ENCODE measurements at regions not wholly inside any gene's neighbourhood (a gene's known extent, or its start where the extent isn't known, plus 50 kb on each side); places are given as distances from the start of the nearest gene placed in this dataset.
"Not testable (repeated sequence)": the region's sequence is repeated elsewhere in the genome, so short reads cannot be mapped to it uniquely, and the experiment has no call there.

- intact Hi-C loops (cut with micrococcal nuclease; ENCODE audit: unreplicated experiment) = no loop called here
These were observed 141.2 kb upstream of the KIF5B start for GRCh38 chr10:32197423-32197822.

DNA sequence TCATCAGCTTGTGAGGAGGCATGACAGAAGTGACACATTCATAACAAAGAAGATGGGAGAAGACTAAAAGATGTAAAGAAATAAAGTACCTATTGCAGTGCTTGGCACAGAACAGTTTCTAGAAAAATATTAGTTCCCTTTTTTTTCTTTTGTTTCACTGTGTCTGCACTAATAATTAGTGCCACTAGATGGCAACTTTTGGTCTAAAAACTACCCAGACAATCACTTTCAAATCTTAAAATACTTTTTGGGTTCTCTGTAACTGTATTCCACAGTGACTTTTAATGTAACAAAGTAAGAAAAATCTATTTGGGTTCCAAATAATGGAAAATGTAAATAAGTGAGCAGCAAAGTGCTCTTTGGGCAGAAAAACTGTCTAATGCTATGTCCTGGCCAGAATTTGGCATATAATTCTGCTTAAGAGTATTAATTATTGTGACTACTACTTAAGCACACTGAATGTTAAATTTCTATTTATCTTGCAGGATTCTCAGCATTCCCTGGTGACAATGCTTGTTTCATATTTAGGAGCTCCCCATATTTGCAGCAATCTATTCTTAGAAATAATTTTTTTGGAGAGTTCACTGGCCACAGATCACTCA, 134.8 kb upstream of the KIF5B start:
- TF ChIP-seq, protein P1, sequence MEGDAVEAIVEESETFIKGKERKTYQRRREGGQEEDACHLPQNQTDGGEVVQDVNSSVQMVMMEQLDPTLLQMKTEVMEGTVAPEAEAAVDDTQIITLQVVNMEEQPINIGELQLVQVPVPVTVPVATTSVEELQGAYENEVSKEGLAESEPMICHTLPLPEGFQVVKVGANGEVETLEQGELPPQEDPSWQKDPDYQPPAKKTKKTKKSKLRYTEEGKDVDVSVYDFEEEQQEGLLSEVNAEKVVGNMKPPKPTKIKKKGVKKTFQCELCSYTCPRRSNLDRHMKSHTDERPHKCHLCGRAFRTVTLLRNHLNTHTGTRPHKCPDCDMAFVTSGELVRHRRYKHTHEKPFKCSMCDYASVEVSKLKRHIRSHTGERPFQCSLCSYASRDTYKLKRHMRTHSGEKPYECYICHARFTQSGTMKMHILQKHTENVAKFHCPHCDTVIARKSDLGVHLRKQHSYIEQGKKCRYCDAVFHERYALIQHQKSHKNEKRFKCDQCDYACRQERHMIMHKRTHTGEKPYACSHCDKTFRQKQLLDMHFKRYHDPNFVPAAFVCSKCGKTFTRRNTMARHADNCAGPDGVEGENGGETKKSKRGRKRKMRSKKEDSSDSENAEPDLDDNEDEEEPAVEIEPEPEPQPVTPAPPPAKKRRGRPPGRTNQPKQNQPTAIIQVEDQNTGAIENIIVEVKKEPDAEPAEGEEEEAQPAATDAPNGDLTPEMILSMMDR (IDR thresholded peaks at IDR 0.05; ENCODE audit: insufficient read depth in 1 of 2, low read depth in 1 of 2, low read length in 1 of 2, severe bottlenecking in 1 of 2, unreplicated experiment in 1 of 2) = peak; percentile 70 to 75
- Histone ChIP-seq H3K4me1 (peaks cover 24% of the 10 kb centered on the region), H3K9me3 (no peaks in the 10 kb centered on the region), H3K27me3 (replicated peaks; ENCODE audit: control insufficient read depth, insufficient read depth, low read length) (no peaks in the 10 kb centered on the region), H3K4me3 (ENCODE audit: low read depth, low read length) (no peak overlapping the region), H3K36me3 (ENCODE audit: control insufficient read depth, insufficient read depth, low read length) (no peaks in the 10 kb centered on the region)
- ChIA-PET CTCF (interaction anchor here (0.7 to 1.3 kb wide), 3 partner anchors 20 to 206 kb away, joined by 3 to 4 read pairs (median 3); no protein-coding TSS in a partner anchor), POLR2A (no interaction called here)
- peak in 1 of 2 experiments; percentile 56 for DNase-seq
- Mint-ChIP-seq H3K4me3 (ENCODE audit: unreplicated experiment) (no peak overlapping the region), H3K27me3 (ENCODE audit: insufficient read depth, unreplicated experiment) (no peaks in the 10 kb centered on the region), H3K9me3 (ENCODE audit: unreplicated experiment) (no peaks in the 10 kb centered on the region), H3K27ac (ENCODE audit: unreplicated experiment) (no peak overlapping the region), H3K4me1 (ENCODE audit: low read depth, unreplicated experiment) (peaks cover 20% of the 10 kb centered on the region), H3K36me3 (ENCODE audit: insufficient read depth, unreplicated experiment) (no peaks in the 10 kb centered on the region)
- intact Hi-C loops (cut with micrococcal nuclease; ENCODE audit: unreplicated experiment) = loop anchor here (1.0 kb wide), 2 partner anchors 16 to 176 kb away; no protein-coding TSS in a partner anchor
- no TSS peak for BruUV-seq (replicated peaks)

More at GRCh38 chr10:32197423-32197822, 141.2 kb upstream of the KIF5B start:
- Mint-ChIP-seq H3K4me1 (ENCODE audit: low read depth, unreplicated experiment) (peaks cover 16% of the 10 kb centered on the region), H3K9me3 (ENCODE audit: unreplicated experiment) (peaks cover 2% of the 10 kb centered on the region), H3K27ac (ENCODE audit: unreplicated experiment) (peak overlapping the region; percentile 45), H3K27me3 (ENCODE audit: insufficient read depth, unreplicated experiment) (no peaks in the 10 kb centered on the region), H3K4me3 (ENCODE audit: unreplicated experiment) (peak overlapping the region; percentile 47), H3K36me3 (ENCODE audit: insufficient read depth, unreplicated experiment) (peaks cover 9% of the 10 kb centered on the region)
- TF ChIP-seq, protein P1 (IDR thresholded peaks at IDR 0.05; ENCODE audit: insufficient read depth in 1 of 2, low read depth in 1 of 2, low read length in 1 of 2, severe bottlenecking in 1 of 2, unreplicated experiment in 1 of 2) = no peak
- BruUV-seq (replicated peaks) = no TSS peak
- peaks cover 31% of the 10 kb centered on the region for H3K4me1 ChIP-seq
- DNase-seq = peak; percentile 60 to 83
- no peak overlapping the region for H3K4me3 ChIP-seq (ENCODE audit: low read depth, low read length)
- H3K9me3 ChIP-seq = no peaks in the 10 kb centered on the region
- H3K36me3 ChIP-seq (ENCODE audit: control insufficient read depth, insufficient read depth, low read length) = no peaks in the 10 kb centered on the region
- H3K27me3 ChIP-seq (replicated peaks; ENCODE audit: control insufficient read depth, insufficient read depth, low read length) = no peaks in the 10 kb centered on the region
- ChIA-PET POLR2A (no interaction called here), CTCF (interaction anchor here (0.9 kb wide), 1 partner anchor 13 kb away, joined by 3 read pairs; no protein-coding TSS in a partner anchor)

DNA sequence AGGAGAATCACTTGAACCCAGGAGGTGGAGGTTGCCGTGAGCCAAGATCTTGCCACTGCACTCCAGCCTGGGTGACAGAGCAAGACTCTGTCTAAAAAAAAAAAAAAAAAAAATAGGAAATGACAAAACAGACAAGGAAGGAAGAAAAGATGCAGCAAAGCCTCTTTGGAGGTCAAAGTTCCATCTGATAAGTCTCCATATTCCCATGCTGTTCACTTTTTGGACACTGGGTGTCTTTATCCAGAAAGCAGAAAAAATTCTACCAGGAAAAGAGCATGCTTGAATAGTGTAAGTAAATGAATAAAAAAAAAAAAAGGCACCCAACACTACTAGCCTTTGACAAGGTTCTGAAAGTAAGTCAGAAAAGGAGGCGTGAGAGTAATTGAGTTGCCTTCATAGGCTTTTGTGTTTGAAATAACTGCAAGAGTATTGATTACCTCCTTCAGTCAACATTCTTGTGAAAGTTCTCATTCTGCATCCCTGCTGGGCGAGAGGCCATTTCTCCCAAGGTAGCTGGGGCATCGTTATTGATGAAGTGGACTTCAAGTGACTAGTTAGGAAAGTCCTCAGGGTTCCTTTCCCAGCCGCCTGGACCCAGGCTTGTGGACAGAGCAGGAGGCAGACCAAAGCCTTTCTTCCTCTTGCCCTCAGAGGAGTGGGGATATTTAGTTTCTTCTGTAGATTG, 133.3 kb upstream of the KIF5B start:
- H3K4me3 Mint-ChIP-seq (ENCODE audit: unreplicated experiment) = no peak overlapping the region
- no peak overlapping the region for H3K4me3 ChIP-seq (ENCODE audit: low read depth, low read length)
- peaks cover 20% of the 10 kb centered on the region for H3K4me1 Mint-ChIP-seq (ENCODE audit: low read depth, unreplicated experiment)
- H3K36me3 Mint-ChIP-seq (ENCODE audit: insufficient read depth, unreplicated experiment) = no peaks in the 10 kb centered on the region
- H3K36me3 ChIP-seq (ENCODE audit: control insufficient read depth, insufficient read depth, low read length) = no peaks in the 10 kb centered on the region
- ChIA-PET CTCF (interaction anchor here (0.7 to 1.3 kb wide), 7 partner anchors 10 to 197 kb away, joined by 3 to 7 read pairs (median 4); no protein-coding TSS in a partner anchor), POLR2A (interaction anchor here (0.5 kb wide), 1 partner anchor 145 kb away, joined by 4 read pairs; no protein-coding TSS in a partner anchor)
- no peaks in the 10 kb centered on the region for H3K27me3 ChIP-seq (replicated peaks; ENCODE audit: control insufficient read depth, insufficient read depth, low read length)
- peak; percentile 56 to 76 for DNase-seq
- intact Hi-C loops (cut with micrococcal nuclease; ENCODE audit: unreplicated experiment) = loop anchor here (1.0 to 5.0 kb wide), 3 partner anchors 18 to 227 kb away; no protein-coding TSS in a partner anchor
- peaks cover 24% of the 10 kb centered on the region for H3K4me1 ChIP-seq
- H3K9me3 ChIP-seq = no peaks in the 10 kb centered on the region
- H3K9me3 Mint-ChIP-seq (ENCODE audit: unreplicated experiment) = no peaks in the 10 kb centered on the region
- no peaks in the 10 kb centered on the region for H3K27me3 Mint-ChIP-seq (ENCODE audit: insufficient read depth, unreplicated experiment)
- TF ChIP-seq, protein P1 (IDR thresholded peaks at IDR 0.05; ENCODE audit: insufficient read depth in 1 of 2, low read depth in 1 of 2, low read length in 1 of 2, severe bottlenecking in 1 of 2, unreplicated experiment in 1 of 2) = peak; percentile 45 to 61
- H3K27ac Mint-ChIP-seq (ENCODE audit: unreplicated experiment) = peak overlapping the region; percentile 84
- BruUV-seq (replicated peaks) = no TSS peak

DNA sequence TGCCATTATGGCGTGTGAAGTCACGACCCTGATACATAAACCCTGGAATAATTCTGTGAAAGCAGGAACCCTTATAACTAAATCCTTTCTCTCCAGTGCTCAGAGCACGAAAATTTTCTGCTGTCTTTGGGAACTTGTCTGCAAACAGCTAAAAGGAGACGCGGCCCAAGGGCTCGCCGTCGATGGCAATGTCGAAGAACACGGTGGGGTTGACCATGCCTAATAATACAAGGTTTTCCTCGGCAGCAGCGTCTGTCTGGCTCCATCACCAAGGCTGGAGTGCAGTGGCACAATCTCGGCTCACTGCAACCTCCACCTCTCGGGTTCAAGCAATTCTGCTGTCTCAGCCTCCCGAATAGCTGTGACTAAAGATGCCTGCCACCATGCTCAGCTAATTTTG, 132.4 kb upstream of the KIF5B start:
- not testable (repeated sequence) for BruUV-seq (replicated peaks); H3K4me3 Mint-ChIP-seq (ENCODE audit: unreplicated experiment); H3K27me3 Mint-ChIP-seq (ENCODE audit: insufficient read depth, unreplicated experiment); H3K4me3 ChIP-seq (ENCODE audit: low read depth, low read length); H3K36me3 Mint-ChIP-seq (ENCODE audit: insufficient read depth, unreplicated experiment); H3K36me3 ChIP-seq (ENCODE audit: control insufficient read depth, insufficient read depth, low read length); H3K9me3 ChIP-seq; DNase-seq; H3K27me3 ChIP-seq (replicated peaks; ENCODE audit: control insufficient read depth, insufficient read depth, low read length); H3K9me3 Mint-ChIP-seq (ENCODE audit: unreplicated experiment)
- peaks cover 20% of the 10 kb centered on the region for H3K4me1 Mint-ChIP-seq (ENCODE audit: low read depth, unreplicated experiment)
- POLR2A ChIA-PET = interaction anchor here (0.5 kb wide), 1 partner anchor 144 kb away, joined by 4 read pairs; no protein-coding TSS in a partner anchor
- peaks cover 24% of the 10 kb centered on the region for H3K4me1 ChIP-seq
- CTCF ChIA-PET = interaction anchor here (0.7 to 0.8 kb wide), 2 partner anchors 18 to 198 kb away, joined by 6 to 7 read pairs; no protein-coding TSS in a partner anchor
- peak overlapping the region; percentile 84 for H3K27ac Mint-ChIP-seq (ENCODE audit: unreplicated experiment)
- intact Hi-C loops (cut with micrococcal nuclease; ENCODE audit: unreplicated experiment) = loop anchor here (5.0 kb wide), 1 partner anchor 226 kb away; no protein-coding TSS in a partner anchor

Measured in Caco-2 (cell line).